NCI-H510A treated with DMSO at 0.1 percent for 48 hours (cell line): ENCODE measurements at regions not wholly inside any gene's neighbourhood (a gene's known extent, or its start where the extent isn't known, plus 50 kb on each side); places are given as distances from the start of the nearest gene placed in this dataset.
A peak's percentile ranks its signal among the peaks of the same experiment; 100 is the strongest.

Experiments used
- DNase-seq: peaks from one replicate; lab custom pipeline; 2025; lab: John Stamatoyannopoulos, UW

GRCh38 chr10:78879621-78880020 lies 189.1 kb upstream of the ZMIZ1 start:
- DNase-seq = no peak

- DNase-seq = no peak
These were observed 182.6 kb upstream of the ZMIZ1 start for GRCh38 chr10:78886129-78886528.

- peak; percentile 60 for DNase-seq
These were observed 179.2 kb upstream of the ZMIZ1 start for GRCh38 chr10:78889536-78890063.

- DNase-seq = no peak
These were observed 178.3 kb upstream of the ZMIZ1 start for GRCh38 chr10:78890506-78890905.

GRCh38 chr10:78891741-78892140 lies 177.0 kb upstream of the ZMIZ1 start:
- DNase-seq = no peak

GRCh38 chr10:78892338-78893176 lies 176.2 kb upstream of the ZMIZ1 start:
- DNase-seq = no peak

- no peak for DNase-seq
These were observed 175.5 kb upstream of the ZMIZ1 start for GRCh38 chr10:78893217-78893616.

- no peak for DNase-seq
These were observed 174.5 kb upstream of the ZMIZ1 start for GRCh38 chr10:78894089-78894840.

GRCh38 chr10:78894841-78895195 lies 173.9 kb upstream of the ZMIZ1 start:
- peak; percentile 64 for DNase-seq

GRCh38 chr10:78895469-78895868 lies 173.3 kb upstream of the ZMIZ1 start:
- DNase-seq = no peak

GRCh38 chr10:78896159-78896928 lies 172.4 kb upstream of the ZMIZ1 start:
- DNase-seq = peak; percentile 21

- DNase-seq = no peak
These were observed 170.2 kb upstream of the ZMIZ1 start for GRCh38 chr10:78898341-78899097.

GRCh38 chr10:78899098-78899754 lies 169.5 kb upstream of the ZMIZ1 start:
- no peak for DNase-seq

GRCh38 chr10:78899996-78900714 lies 168.6 kb upstream of the ZMIZ1 start:
- no peak for DNase-seq

- no peak for DNase-seq
These were observed 167.9 kb upstream of the ZMIZ1 start for GRCh38 chr10:78900715-78901430.

- DNase-seq = no peak
These were observed 167.1 kb upstream of the ZMIZ1 start for GRCh38 chr10:78901694-78902093.

- no peak for DNase-seq
These were observed 166.0 kb upstream of the ZMIZ1 start for GRCh38 chr10:78902815-78903214.

GRCh38 chr10:78903341-78903940 lies 165.3 kb upstream of the ZMIZ1 start:
- DNase-seq = no peak

- DNase-seq = no peak
These were observed 164.6 kb upstream of the ZMIZ1 start for GRCh38 chr10:78904196-78904595.
